NCI-H2171 (cell line): ENCODE measurements at regions not wholly inside any gene's neighbourhood (a gene's known extent, or its start where the extent isn't known, plus 50 kb on each side); places are given as distances from the start of the nearest gene placed in this dataset.
"Not testable (repeated sequence)": the region's sequence is repeated elsewhere in the genome, so short reads cannot be mapped to it uniquely, and the experiment has no call there.

ENCODE experiments used
- DNase-seq: peaks from one replicate; lab custom pipeline; 2025; lab: John Stamatoyannopoulos, UW

GRCh38 chr11:21930408-21930807, 262.5 kb upstream of the ANO5 start:
- DNase-seq, result no peak

GRCh38 chr11:21931436-21932101, 261.3 kb upstream of the ANO5 start:
- no peak for DNase-seq

GRCh38 chr11:21933095-21933494, 259.8 kb upstream of the ANO5 start:
- DNase-seq, result no peak

- no peak for DNase-seq
Measured at GRCh38 chr11:21944577-21944976, 248.3 kb upstream of the ANO5 start.

- no peak for DNase-seq
Measured at GRCh38 chr11:21948876-21949275, 244.0 kb upstream of the ANO5 start.

- no peak for DNase-seq
Measured at GRCh38 chr11:21949763-21950413, 243.0 kb upstream of the ANO5 start.

GRCh38 chr11:21963013-21963412, 229.9 kb upstream of the ANO5 start:
- no peak for DNase-seq

GRCh38 chr11:21965221-21965620, 227.7 kb upstream of the ANO5 start:
- DNase-seq, result no peak

GRCh38 chr11:21968702-21969101, 224.2 kb upstream of the ANO5 start:
- no peak for DNase-seq

GRCh38 chr11:21969841-21970240, 223.0 kb upstream of the ANO5 start:
- DNase-seq, result no peak

- DNase-seq, result no peak
Measured at GRCh38 chr11:21975242-21975641, 217.6 kb upstream of the ANO5 start.

- no peak for DNase-seq
Measured at GRCh38 chr11:21976210-21976609, 216.7 kb upstream of the ANO5 start.

- DNase-seq, result no peak
Measured at GRCh38 chr11:21983431-21983830, 209.5 kb upstream of the ANO5 start.

GRCh38 chr11:21986361-21986760, 206.5 kb upstream of the ANO5 start:
- DNase-seq, result no peak

- DNase-seq, result no peak
Measured at GRCh38 chr11:21987261-21987660, 205.6 kb upstream of the ANO5 start.

GRCh38 chr11:21988477-21988876, 204.4 kb upstream of the ANO5 start:
- DNase-seq, result no peak

GRCh38 chr11:22001803-22002202, 191.1 kb upstream of the ANO5 start:
- DNase-seq, result not testable (repeated sequence)

GRCh38 chr11:22006901-22007300, 186.0 kb upstream of the ANO5 start:
- DNase-seq, result no peak

- no peak for DNase-seq
Measured at GRCh38 chr11:22031791-22032190, 161.1 kb upstream of the ANO5 start.

GRCh38 chr11:22037505-22037904, 155.4 kb upstream of the ANO5 start:
- no peak for DNase-seq

- no peak for DNase-seq
Measured at GRCh38 chr11:22041039-22041438, 151.8 kb upstream of the ANO5 start.

- no peak for DNase-seq
Measured at GRCh38 chr11:22042081-22042480, 150.8 kb upstream of the ANO5 start.

- no peak for DNase-seq
Measured at GRCh38 chr11:22044126-22044525, 148.8 kb upstream of the ANO5 start.

- no peak for DNase-seq
Measured at GRCh38 chr11:22049276-22049675, 143.6 kb upstream of the ANO5 start.
